ENCODE measurements at regions not wholly inside any gene's neighbourhood (a gene's known extent, or its start where the extent isn't known, plus 50 kb on each side); places are given as distances from the start of the nearest gene placed in this dataset.
A peak's percentile ranks its signal among the peaks of the same experiment; 100 is the strongest.

GRCh38 chr9:103319979-103320378 is 324.8 kb downstream of the CYLC2 start:
- Histone ChIP-seq H3K79me2 (ENCODE audit: low read depth) (no peaks in the 10 kb centered on the region), H3K27ac (no peak overlapping the region), H3K36me3 (ENCODE audit: low read depth) (no peaks in the 10 kb centered on the region), H3K27me3 (ENCODE audit: insufficient read depth, low read depth) (no peaks in the 10 kb centered on the region), H3K9me2 (ENCODE audit: insufficient read depth) (no peaks in the 10 kb centered on the region), H2AFZ (no peak overlapping the region), H3K4me3 (no peak overlapping the region), H4K20me1 (ENCODE audit: insufficient read depth) (no peaks in the 10 kb centered on the region; the same call in 1 of the 2 replicates), H3K4me2 (no peak overlapping the region), H3K9me3 (ENCODE audit: insufficient read depth, low read depth) (no peaks in the 10 kb centered on the region), H3K4me1 (replicated peaks; ENCODE audit: insufficient read depth) (no peaks in the 10 kb centered on the region), H3F3A (ENCODE audit: insufficient read depth, low read depth) (no peaks in the 10 kb centered on the region)
- TF ChIP-seq CTCF (conservative IDR thresholded peaks at IDR 0.05) (peak; percentile 45), EZH2 (IDR thresholded peaks at IDR 0.05; ENCODE audit: low read depth) (no peak)
- CTCF ChIA-PET = no interaction called here
- POLR2A ChIA-PET (ENCODE audit: unreplicated experiment) = no interaction called here
- DNase-seq = no peak
- intact Hi-C loops (cut with micrococcal nuclease; ENCODE audit: unreplicated experiment) = no loop called here
- no TSS peak for BruUV-seq (replicated peaks)

GRCh38 chr9:103323699-103324098 is 328.6 kb downstream of the CYLC2 start:
- DNase-seq = no peak

GRCh38 chr9:103335461-103335860 is 340.3 kb downstream of the CYLC2 start:
- H3K4me3 ChIP-seq = no peak overlapping the region
- H3K4me2 ChIP-seq = no peak overlapping the region
- H2AFZ ChIP-seq = no peak overlapping the region
- POLR2A ChIA-PET (ENCODE audit: unreplicated experiment) = no interaction called here
- no peaks in the 10 kb centered on the region for H3K9me3 ChIP-seq (ENCODE audit: insufficient read depth, low read depth)
- no peaks in the 10 kb centered on the region for H3K4me1 ChIP-seq (replicated peaks; ENCODE audit: insufficient read depth)
- TF ChIP-seq CTCF (conservative IDR thresholded peaks at IDR 0.05) = no peak
- no peak for TF ChIP-seq EZH2 (IDR thresholded peaks at IDR 0.05; ENCODE audit: low read depth)
- no peaks in the 10 kb centered on the region for H3F3A ChIP-seq (ENCODE audit: insufficient read depth, low read depth)
- no peaks in the 10 kb centered on the region for H3K9me2 ChIP-seq (ENCODE audit: insufficient read depth)
- H3K36me3 ChIP-seq (ENCODE audit: low read depth) = no peaks in the 10 kb centered on the region
- no peaks in the 10 kb centered on the region for H3K79me2 ChIP-seq (ENCODE audit: low read depth)
- no TSS peak for BruUV-seq (replicated peaks)
- H3K27me3 ChIP-seq (ENCODE audit: insufficient read depth, low read depth) = no peaks in the 10 kb centered on the region
- CTCF ChIA-PET = no interaction called here
- no peak overlapping the region for H3K27ac ChIP-seq
- no peak for DNase-seq
- no peaks in the 10 kb centered on the region for H4K20me1 ChIP-seq (ENCODE audit: insufficient read depth)
- intact Hi-C loops (cut with micrococcal nuclease; ENCODE audit: unreplicated experiment) = no loop called here

More at GRCh38 chr9:103323699-103324098, 328.6 kb downstream of the CYLC2 start:
- H3K27ac ChIP-seq = no peak overlapping the region
- CTCF ChIA-PET = no interaction called here
- H3K4me1 ChIP-seq (replicated peaks; ENCODE audit: insufficient read depth) = no peaks in the 10 kb centered on the region
- POLR2A ChIA-PET (ENCODE audit: unreplicated experiment) = no interaction called here
- BruUV-seq (replicated peaks) = no TSS peak
- no peak overlapping the region for H2AFZ ChIP-seq
- intact Hi-C loops (cut with micrococcal nuclease; ENCODE audit: unreplicated experiment) = no loop called here
- H3K27me3 ChIP-seq (ENCODE audit: insufficient read depth, low read depth) = no peaks in the 10 kb centered on the region
- TF ChIP-seq EZH2 (IDR thresholded peaks at IDR 0.05; ENCODE audit: low read depth) (no peak), CTCF (conservative IDR thresholded peaks at IDR 0.05) (no peak)
- no peaks in the 10 kb centered on the region for H3F3A ChIP-seq (ENCODE audit: insufficient read depth, low read depth)
- no peak overlapping the region for H3K4me3 ChIP-seq
- no peaks in the 10 kb centered on the region for H3K36me3 ChIP-seq (ENCODE audit: low read depth)
- no peaks in the 10 kb centered on the region for H3K9me2 ChIP-seq (ENCODE audit: insufficient read depth)
- no peaks in the 10 kb centered on the region for H3K79me2 ChIP-seq (ENCODE audit: low read depth)
- no peak overlapping the region for H3K4me2 ChIP-seq
- no peaks in the 10 kb centered on the region for H3K9me3 ChIP-seq (ENCODE audit: insufficient read depth, low read depth)
- no peaks in the 10 kb centered on the region; the same call in 1 of the 2 replicates for H4K20me1 ChIP-seq (ENCODE audit: insufficient read depth)

Measured in PC-9 (cell line).